Astrocyte (in vitro differentiated cells and primary cell): ENCODE measurements at regions not wholly inside any gene's neighbourhood (a gene's known extent, or its start where the extent isn't known, plus 50 kb on each side); places are given as distances from the start of the nearest gene placed in this dataset.
"Not testable (repeated sequence)": the region's sequence is repeated elsewhere in the genome, so short reads cannot be mapped to it uniquely, and the experiment has no call there.

Experiments used
- DNase-seq: peaks from one replicate; pipeline ENCODE4 v3.0.0-alpha.2; 2010; ENCODE audit warnings: low read depth
- FAIRE-seq: peaks from 2 replicates; lab custom pipeline; 2011; peaks lifted over from hg19 to GRCh38; lab: Jason Lieb, UNC
- H2AFZ ChIP-seq: 2 replicates; pipeline ENCODE4 v1.6.0; 2012; ENCODE audit warnings: low read depth, low read length, inconsistent platforms
- H3K27ac ChIP-seq: 2 replicates; pipeline ENCODE4 v1.5.1; 2011; ENCODE audit warnings: low read depth, low read length, inconsistent platforms
- H3K27me3 ChIP-seq: 2 replicates; pipeline ENCODE4 v1.6.0; 2011; ENCODE audit warnings: low read length, inconsistent platforms; ENCODE audit not compliant: insufficient read depth
- H3K36me3 ChIP-seq: 2 replicates; pipeline ENCODE4 v1.5.1; 2011; ENCODE audit warnings: low read length, inconsistent platforms; ENCODE audit not compliant: insufficient read depth
- H3K4me1 ChIP-seq: 2 replicates; pipeline ENCODE4 v1.5.1; 2011; ENCODE audit warnings: low read length, inconsistent platforms; ENCODE audit not compliant: insufficient read depth
- H3K4me2 ChIP-seq: 2 replicates; pipeline ENCODE4 v1.6.0; 2012; ENCODE audit warnings: low read length, inconsistent platforms
- H3K4me3 ChIP-seq: 2 replicates; pipeline ENCODE4 v1.5.1; 2011; ENCODE audit warnings: low read depth, mild to moderate bottlenecking, low read length, inconsistent platforms; ENCODE audit not compliant: insufficient read depth
- H3K79me2 ChIP-seq: 2 replicates; pipeline ENCODE4 v1.6.0; 2012; ENCODE audit warnings: mild to moderate bottlenecking, low read length, inconsistent platforms; ENCODE audit not compliant: insufficient read depth
- H3K9ac ChIP-seq: 2 replicates; pipeline ENCODE4 v1.6.0; 2012; ENCODE audit warnings: mild to moderate bottlenecking, low read length, inconsistent platforms
- H3K9me3 ChIP-seq: 2 replicates; pipeline ENCODE4 v1.5.1; 2012; ENCODE audit warnings: low read depth, mild to moderate bottlenecking, low read length, inconsistent platforms; ENCODE audit not compliant: insufficient read depth
- H4K20me1 ChIP-seq: 2 replicates; pipeline ENCODE4 v1.6.0; 2012; ENCODE audit warnings: low read length, inconsistent platforms; ENCODE audit not compliant: insufficient read depth
- H3K27ac Mint-ChIP-seq: one replicate; pipeline ENCODE4 v1.8.0; 2021; ENCODE audit warnings: mild to moderate bottlenecking, mixed read lengths; ENCODE audit not compliant: unreplicated experiment
- H3K27me3 Mint-ChIP-seq: one replicate; pipeline ENCODE4 v1.8.0; 2021; ENCODE audit warnings: low read depth, mixed read lengths; ENCODE audit not compliant: unreplicated experiment
- H3K36me3 Mint-ChIP-seq: one replicate; pipeline ENCODE4 v1.8.0; 2021; ENCODE audit warnings: low read depth, mixed read lengths; ENCODE audit not compliant: unreplicated experiment
- H3K4me1 Mint-ChIP-seq: one replicate; pipeline ENCODE4 v1.8.0; 2021; ENCODE audit warnings: low read depth, mixed read lengths; ENCODE audit not compliant: unreplicated experiment
- H3K4me3 Mint-ChIP-seq: one replicate; pipeline ENCODE4 v1.8.0; 2021; ENCODE audit warnings: mild to moderate bottlenecking, moderate library complexity, mixed read lengths; ENCODE audit not compliant: unreplicated experiment
- H3K9me3 Mint-ChIP-seq: one replicate; pipeline ENCODE4 v1.8.0; 2021; ENCODE audit warnings: mild to moderate bottlenecking, mixed read lengths; ENCODE audit not compliant: unreplicated experiment
- CTCF ChIP-seq: IDR thresholded peaks from 2 replicates; pipeline ENCODE4 v1.5.1; 2011; ENCODE audit warnings: low read depth, mild to moderate bottlenecking, inconsistent platforms, low read length, moderate library complexity; ENCODE audit not compliant: insufficient read depth
- EZH2 ChIP-seq: IDR thresholded peaks from 2 replicates; pipeline ENCODE4 v1.6.1; 2012; ENCODE audit warnings: mild to moderate bottlenecking, low read length, inconsistent platforms; ENCODE audit not compliant: insufficient read depth

GRCh38 chr10:52950578-52950977, 178.0 kb upstream of the MBL2 start:
- no peaks in the 10 kb centered on the region for H3K36me3 ChIP-seq
- Mint-ChIP-seq H3K36me3 (no peaks in the 10 kb centered on the region), H3K9me3 (peaks cover 9% of the 10 kb centered on the region), H3K27ac (no peak overlapping the region), H3K4me1 (no peaks in the 10 kb centered on the region), H3K27me3 (peaks cover 3% of the 10 kb centered on the region), H3K4me3 (no peak overlapping the region)
- no peak overlapping the region for H2AFZ ChIP-seq
- no peak for TF ChIP-seq EZH2
- no peak for TF ChIP-seq CTCF
- H3K9me3 ChIP-seq: no peaks in the 10 kb centered on the region
- DNase-seq: no peak
- no peaks in the 10 kb centered on the region for H3K27me3 ChIP-seq
- H4K20me1 ChIP-seq: no peaks in the 10 kb centered on the region
- no peak for FAIRE-seq
- H3K27ac ChIP-seq: no peak overlapping the region
- no peaks in the 10 kb centered on the region for H3K4me1 ChIP-seq
- H3K9ac ChIP-seq: no peak overlapping the region
- no peaks in the 10 kb centered on the region for H3K79me2 ChIP-seq
- H3K4me3 ChIP-seq: no peak overlapping the region
- no peak overlapping the region for H3K4me2 ChIP-seq

- Mint-ChIP-seq H3K4me1 (no peaks in the 10 kb centered on the region), H3K27ac (no peak overlapping the region), H3K36me3 (no peaks in the 10 kb centered on the region), H3K4me3 (no peak overlapping the region), H3K27me3 (peaks cover 3% of the 10 kb centered on the region), H3K9me3 (peaks cover 9% of the 10 kb centered on the region)
- Histone ChIP-seq H3K4me3 (no peak overlapping the region), H3K9me3 (no peaks in the 10 kb centered on the region), H3K27ac (no peak overlapping the region), H2AFZ (no peak overlapping the region), H3K27me3 (no peaks in the 10 kb centered on the region), H3K4me1 (no peaks in the 10 kb centered on the region), H3K79me2 (no peaks in the 10 kb centered on the region), H4K20me1 (no peaks in the 10 kb centered on the region), H3K9ac (no peak overlapping the region), H3K36me3 (no peaks in the 10 kb centered on the region), H3K4me2 (no peak overlapping the region)
- FAIRE-seq (no peak), DNase-seq (no peak)
- TF ChIP-seq CTCF: no peak
- no peak for TF ChIP-seq EZH2
These were observed 177.3 kb upstream of the MBL2 start for GRCh38 chr10:52949899-52950298.

GRCh38 chr10:52946486-52946885, 173.9 kb upstream of the MBL2 start:
- Histone ChIP-seq H3K27ac (no peak overlapping the region), H3K36me3 (no peaks in the 10 kb centered on the region), H3K27me3 (no peaks in the 10 kb centered on the region), H3K4me1 (no peaks in the 10 kb centered on the region), H3K9ac (no peak overlapping the region), H3K4me3 (no peak overlapping the region), H3K4me2 (no peak overlapping the region), H4K20me1 (no peaks in the 10 kb centered on the region), H2AFZ (no peak overlapping the region), H3K79me2 (no peaks in the 10 kb centered on the region), H3K9me3 (no peaks in the 10 kb centered on the region)
- H3K9me3 Mint-ChIP-seq: peaks cover 6% of the 10 kb centered on the region
- no peak for TF ChIP-seq EZH2
- no peak for FAIRE-seq
- H3K4me3 Mint-ChIP-seq: no peak overlapping the region
- H3K27me3 Mint-ChIP-seq: peaks cover 3% of the 10 kb centered on the region
- H3K27ac Mint-ChIP-seq: no peak overlapping the region
- no peaks in the 10 kb centered on the region for H3K36me3 Mint-ChIP-seq
- no peaks in the 10 kb centered on the region for H3K4me1 Mint-ChIP-seq
- no peak for DNase-seq

GRCh38 chr10:52945521-52945920, 172.9 kb upstream of the MBL2 start:
- not testable (repeated sequence) for H3K27me3 Mint-ChIP-seq, H3K27ac Mint-ChIP-seq, FAIRE-seq

More at GRCh38 chr10:52945521-52945920, 172.9 kb upstream of the MBL2 start:
- H3K9me3 ChIP-seq, DNase-seq, H3K27ac ChIP-seq, H3K36me3 Mint-ChIP-seq, H2AFZ ChIP-seq, H3K27me3 ChIP-seq, H3K4me1 ChIP-seq, H3K9ac ChIP-seq, H3K4me1 Mint-ChIP-seq, H3K4me3 Mint-ChIP-seq, H3K4me3 ChIP-seq, H3K4me2 ChIP-seq, H3K79me2 ChIP-seq, H3K36me3 ChIP-seq, H4K20me1 ChIP-seq, H3K9me3 Mint-ChIP-seq: not testable (repeated sequence)
